Epithelial cell of prostate (primary cell): ENCODE measurements at regions not wholly inside any gene's neighbourhood (a gene's known extent, or its start where the extent isn't known, plus 50 kb on each side); places are given as distances from the start of the nearest gene placed in this dataset.

Source experiments
- DNase-seq: peaks from one replicate; pipeline ENCODE4 v3.0.0-alpha.2; 2011; ENCODE audit warnings: low read depth, low spot score
- H3K27ac ChIP-seq: fragments of 450-650 bp; 2 replicates; pipeline ENCODE4 v1.5.1; 2017; ENCODE audit warnings: mild to moderate bottlenecking

- DNase-seq, result no peak
- H3K27ac ChIP-seq, result no peak overlapping the region
Observed at GRCh38 chr22:48025096-48025495, 1262.6 kb downstream of the TBC1D22A start.

DNA sequence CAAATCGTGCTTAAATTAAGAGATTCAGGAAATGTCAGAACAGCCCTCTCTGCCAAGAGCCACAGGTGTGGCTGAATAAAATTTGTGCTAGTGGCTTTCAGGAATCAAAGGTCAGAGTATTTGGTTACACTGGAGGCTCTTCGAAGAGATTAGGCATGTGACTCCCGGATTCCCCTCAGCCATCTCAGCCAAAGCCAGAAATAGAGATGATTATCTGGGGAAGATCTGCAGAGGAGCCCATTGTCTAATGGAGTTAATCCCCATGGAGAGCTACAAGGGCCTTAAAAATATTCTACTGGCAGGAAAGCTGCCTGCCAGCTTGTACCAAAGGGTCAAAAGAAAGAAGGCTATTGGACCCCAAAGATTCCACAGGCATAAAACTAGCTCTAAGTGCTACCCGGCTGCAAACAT lies 1259.5 kb downstream of the TBC1D22A start:
- H3K27ac ChIP-seq, result no peak overlapping the region

GRCh38 chr22:48018346-48018745 lies 1255.9 kb downstream of the TBC1D22A start:
- H3K27ac ChIP-seq, result no peak overlapping the region
- no peak for DNase-seq

More for the DNA sequence above, 1259.5 kb downstream of the TBC1D22A start:
- no peak for DNase-seq

GRCh38 chr22:48015701-48016100 lies 1253.3 kb downstream of the TBC1D22A start:
- DNase-seq, result no peak
- no peak overlapping the region for H3K27ac ChIP-seq

DNA sequence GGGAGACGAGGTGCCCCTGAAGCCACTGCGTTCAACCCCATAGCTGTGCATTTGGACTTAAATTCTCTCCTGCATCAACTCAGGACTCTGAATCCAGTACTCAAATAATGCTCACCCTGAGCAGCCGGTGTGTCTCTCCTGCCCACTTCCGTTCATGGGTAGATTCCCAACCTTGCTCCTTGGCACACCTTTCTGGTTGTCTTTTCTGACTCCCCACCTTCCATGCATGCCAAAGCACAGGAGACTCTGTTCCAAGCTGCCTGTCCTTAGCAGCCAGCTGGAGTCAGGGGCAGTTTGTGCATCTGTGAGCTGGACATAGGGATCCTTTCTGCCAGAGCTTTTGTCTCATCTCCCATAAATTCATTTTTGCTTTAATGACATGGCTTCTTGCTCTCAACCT lies 1242.5 kb downstream of the TBC1D22A start:
- H3K27ac ChIP-seq, result no peak overlapping the region
- no peak for DNase-seq

GRCh38 chr22:48004038-48004437 lies 1241.6 kb downstream of the TBC1D22A start:
- DNase-seq, result no peak
- H3K27ac ChIP-seq, result no peak overlapping the region

GRCh38 chr22:48001101-48001500 lies 1238.7 kb downstream of the TBC1D22A start:
- H3K27ac ChIP-seq, result no peak overlapping the region
- DNase-seq, result no peak

DNA sequence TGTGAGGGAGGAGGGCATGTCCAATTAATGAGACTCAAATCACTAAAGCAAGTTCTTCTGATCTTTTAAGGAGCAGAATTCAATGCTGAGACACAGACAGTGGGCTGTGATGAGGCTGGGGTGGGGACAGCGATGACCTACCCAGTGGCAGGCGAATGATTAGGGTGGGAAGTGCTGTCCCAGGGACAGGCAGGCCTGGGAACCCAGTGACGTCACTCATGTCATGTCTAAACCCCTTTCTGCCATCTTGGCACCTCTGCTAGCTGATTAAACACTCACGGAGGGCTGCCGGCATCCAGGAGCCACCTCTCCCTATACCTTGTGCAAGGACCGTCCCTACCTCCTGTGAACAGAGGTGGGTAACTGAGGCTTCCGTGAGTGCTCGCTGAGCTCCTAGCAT lies 1235.2 kb downstream of the TBC1D22A start:
- H3K27ac ChIP-seq, result no peak overlapping the region
- DNase-seq, result no peak

GRCh38 chr22:47997052-47997590 lies 1234.7 kb downstream of the TBC1D22A start:
- no peak overlapping the region for H3K27ac ChIP-seq
- no peak for DNase-seq

DNA sequence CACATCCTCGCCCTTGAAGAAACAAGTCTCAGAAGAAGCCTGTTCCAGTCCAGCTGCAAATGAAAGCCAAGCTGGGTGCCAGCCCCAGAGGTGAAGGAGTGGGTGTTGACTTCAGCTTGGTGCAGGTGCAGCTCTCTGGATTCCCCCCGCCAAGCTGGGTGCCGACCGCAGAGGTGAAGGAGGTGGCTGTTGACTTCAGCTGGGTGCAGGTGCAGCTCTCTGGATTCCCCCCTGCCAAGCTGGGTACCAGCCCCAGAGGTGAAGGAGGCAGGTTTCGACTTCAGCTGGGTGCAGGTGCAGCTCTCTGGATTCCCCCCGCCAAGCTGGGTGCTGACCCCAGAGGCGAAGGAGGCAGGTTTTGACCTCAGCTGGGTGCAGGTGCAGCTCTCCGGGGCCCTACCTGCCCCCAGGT lies 1234.0 kb downstream of the TBC1D22A start:
- no peak overlapping the region for H3K27ac ChIP-seq
- no peak for DNase-seq

GRCh38 chr22:47995718-47996117 lies 1233.3 kb downstream of the TBC1D22A start:
- DNase-seq, result no peak
- no peak overlapping the region for H3K27ac ChIP-seq

- H3K27ac ChIP-seq, result no peak overlapping the region
- no peak for DNase-seq
Observed at GRCh38 chr22:47995264-47995627, 1232.8 kb downstream of the TBC1D22A start.

DNA sequence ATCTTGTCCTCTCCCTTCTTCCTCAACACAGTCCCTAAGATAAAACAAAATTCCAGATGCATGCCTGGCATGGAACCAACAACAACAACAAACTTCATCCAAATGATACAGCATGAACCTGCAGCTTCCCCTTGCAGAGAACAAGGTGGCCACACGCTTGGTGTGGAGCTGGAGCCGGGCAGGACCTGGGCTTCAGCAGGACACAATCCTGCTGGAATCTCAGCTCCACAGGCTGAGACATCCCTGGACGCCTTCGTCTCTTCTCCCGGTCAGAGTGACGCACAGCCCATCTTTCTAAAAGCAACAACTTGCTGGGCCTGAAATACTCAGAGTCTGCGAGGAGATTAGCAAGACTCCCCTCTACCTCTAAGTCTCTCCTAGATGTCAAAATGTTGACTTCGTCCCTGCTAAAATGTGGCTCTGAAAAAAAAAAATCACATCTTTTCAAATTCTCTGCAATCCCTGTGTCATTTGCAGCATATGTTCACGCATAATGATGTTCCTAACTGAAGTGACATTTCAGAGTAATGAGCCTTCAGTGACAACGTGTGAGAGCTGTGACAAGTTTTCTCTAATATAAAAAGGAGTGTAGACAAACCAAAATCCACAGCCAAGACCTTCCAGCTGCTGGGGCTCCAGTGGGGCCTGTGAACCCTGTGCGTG lies 1232.3 kb downstream of the TBC1D22A start:
- no peak overlapping the region for H3K27ac ChIP-seq
- no peak for DNase-seq

DNA sequence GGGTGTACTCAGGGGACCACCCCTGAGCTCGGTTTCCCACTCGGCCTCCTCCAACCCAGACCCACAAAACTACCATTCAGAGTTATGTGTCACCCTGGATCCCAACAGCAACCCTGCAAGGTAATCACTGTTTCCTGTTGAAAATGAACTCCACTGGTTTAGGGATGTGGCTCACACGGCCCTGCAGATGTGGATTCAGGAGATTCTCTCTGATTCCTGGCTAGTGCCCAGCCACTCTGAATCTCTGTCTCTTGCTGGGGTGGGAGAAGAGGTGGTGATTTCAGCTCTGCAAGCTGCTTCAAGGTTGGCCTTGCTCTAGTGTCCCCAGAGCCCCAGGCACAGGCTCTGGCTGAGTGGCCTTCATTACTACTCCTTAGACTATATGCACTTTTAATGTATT lies 1231.6 kb downstream of the TBC1D22A start:
- no peak for DNase-seq
- H3K27ac ChIP-seq, result no peak overlapping the region

GRCh38 chr22:47990481-47990880 lies 1228.0 kb downstream of the TBC1D22A start:
- no peak for DNase-seq
- no peak overlapping the region for H3K27ac ChIP-seq

- H3K27ac ChIP-seq, result no peak overlapping the region
- DNase-seq, result no peak
Observed at GRCh38 chr22:47987885-47988515, 1225.5 kb downstream of the TBC1D22A start.

DNA sequence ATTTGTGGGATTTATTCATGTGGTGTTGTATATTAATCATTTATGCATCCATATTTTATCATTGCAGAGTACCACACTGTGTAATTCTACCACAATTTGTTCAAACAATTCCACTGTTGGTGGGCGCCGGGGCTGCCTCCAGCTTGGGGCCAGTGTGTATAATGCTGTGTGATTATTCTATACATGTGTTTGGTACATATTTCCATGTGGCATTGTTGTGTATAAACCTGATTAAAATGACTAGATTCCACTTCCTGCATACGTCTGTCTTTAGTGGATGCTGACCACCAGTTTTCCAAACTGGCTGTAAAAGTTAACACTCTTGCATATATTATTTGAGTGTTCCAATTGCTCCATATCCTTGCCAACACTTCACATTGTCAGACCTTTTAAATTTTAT lies 1213.8 kb downstream of the TBC1D22A start:
- no peak for DNase-seq
- H3K27ac ChIP-seq, result no peak overlapping the region

GRCh38 chr22:47967831-47968230 lies 1205.4 kb downstream of the TBC1D22A start:
- H3K27ac ChIP-seq, result no peak overlapping the region
- DNase-seq, result no peak

GRCh38 chr22:47966316-47966715 lies 1203.9 kb downstream of the TBC1D22A start:
- no peak overlapping the region for H3K27ac ChIP-seq
- DNase-seq, result no peak

DNA sequence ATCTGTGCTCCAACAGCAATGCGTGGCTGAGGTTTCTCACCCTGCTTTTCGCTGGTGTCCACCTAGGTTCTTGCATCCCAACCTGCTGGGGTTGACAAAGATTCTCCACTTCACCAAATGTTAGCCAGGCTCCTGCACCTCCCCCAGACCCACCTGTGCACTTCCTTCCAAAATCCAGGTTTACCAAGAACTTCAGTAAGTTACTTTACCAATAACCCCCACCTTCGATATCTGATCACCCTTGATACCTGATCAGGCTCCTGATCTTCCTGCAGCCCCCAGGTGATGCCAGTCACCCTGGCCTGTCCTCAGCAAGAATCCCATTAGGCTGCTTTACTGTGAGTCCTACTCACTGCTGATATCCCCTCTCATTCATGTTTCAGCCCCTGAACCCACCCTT lies 1203.4 kb downstream of the TBC1D22A start:
- no peak overlapping the region for H3K27ac ChIP-seq
- no peak for DNase-seq

DNA sequence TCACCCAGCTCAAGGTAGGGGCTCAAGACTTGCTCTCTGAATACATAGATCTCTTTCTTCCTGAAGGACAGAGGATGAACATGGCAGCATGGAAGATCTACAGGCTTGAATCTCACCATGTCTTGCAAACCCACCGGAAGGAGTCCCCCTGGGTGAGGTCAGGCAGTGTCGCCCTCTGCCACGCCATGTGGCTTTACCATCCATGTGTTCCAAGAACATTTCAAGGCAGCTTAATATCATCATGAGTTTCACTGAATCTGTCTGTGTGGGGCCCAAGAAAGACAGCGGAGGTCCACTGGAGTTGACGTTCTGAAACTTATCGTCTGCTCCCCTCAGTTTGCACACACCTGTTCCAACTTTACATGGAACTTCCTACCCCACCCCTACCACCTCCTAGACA lies 1202.6 kb downstream of the TBC1D22A start:
- no peak overlapping the region for H3K27ac ChIP-seq
- no peak for DNase-seq

DNA sequence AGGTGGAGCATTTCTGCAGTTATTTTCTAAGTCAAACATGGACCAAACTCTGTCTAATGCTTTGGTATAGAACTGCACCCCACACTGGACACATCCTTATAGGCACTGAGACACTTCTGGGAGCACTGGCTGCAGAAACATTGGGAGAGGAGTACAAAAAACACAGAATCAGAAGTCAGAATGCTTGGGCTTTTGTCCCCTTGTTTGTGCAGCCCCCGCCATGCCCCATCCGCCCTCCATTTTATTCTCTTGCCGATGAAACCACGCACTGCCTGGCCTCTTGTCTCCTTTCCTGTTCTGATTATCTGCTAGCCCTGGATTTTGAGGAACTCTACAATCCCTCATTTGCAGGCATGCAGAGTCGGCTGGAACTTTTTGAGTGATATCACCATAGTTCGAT lies 1201.2 kb downstream of the TBC1D22A start:
- H3K27ac ChIP-seq, result no peak overlapping the region
- no peak for DNase-seq
